Nephron progenitor cell (in vitro differentiated cells): ENCODE measurements at regions not wholly inside any gene's neighbourhood (a gene's known extent, or its start where the extent isn't known, plus 50 kb on each side); places are given as distances from the start of the nearest gene placed in this dataset.

Experiments used
- DNase-seq: peaks from one replicate; pipeline ENCODE4 v3.0.0; 2021
- H3K27ac Mint-ChIP-seq: 2 replicates; pipeline ENCODE4 v1.8.0; 2021; ENCODE audit warnings: mild to moderate bottlenecking, moderate library complexity, mixed read lengths
- H3K27me3 Mint-ChIP-seq: 2 replicates; pipeline ENCODE4 v1.8.0; 2021; ENCODE audit warnings: mild to moderate bottlenecking, low read depth, mixed read lengths; ENCODE audit not compliant: poor library complexity
- H3K36me3 Mint-ChIP-seq: 2 replicates; pipeline ENCODE4 v1.8.0; 2021; ENCODE audit warnings: low read depth, mixed read lengths
- H3K4me1 Mint-ChIP-seq: 2 replicates; pipeline ENCODE4 v1.8.0; 2021; ENCODE audit warnings: mixed read lengths
- H3K4me3 Mint-ChIP-seq: 2 replicates; pipeline ENCODE4 v1.8.0; 2021; ENCODE audit warnings: mild to moderate bottlenecking, moderate library complexity, mixed read lengths
- H3K9me3 Mint-ChIP-seq: 2 replicates; pipeline ENCODE4 v1.8.0; 2021; ENCODE audit warnings: mild to moderate bottlenecking, moderate library complexity, mixed read lengths
- TF ChIP-seq, protein P1 (sequence below): fragments of 200-600 bp; sonication (generic); IDR thresholded peaks from 2 replicates; pipeline ENCODE4 v1.5.0; 2021; ENCODE audit warnings: antibody characterized with exemption

DNA sequence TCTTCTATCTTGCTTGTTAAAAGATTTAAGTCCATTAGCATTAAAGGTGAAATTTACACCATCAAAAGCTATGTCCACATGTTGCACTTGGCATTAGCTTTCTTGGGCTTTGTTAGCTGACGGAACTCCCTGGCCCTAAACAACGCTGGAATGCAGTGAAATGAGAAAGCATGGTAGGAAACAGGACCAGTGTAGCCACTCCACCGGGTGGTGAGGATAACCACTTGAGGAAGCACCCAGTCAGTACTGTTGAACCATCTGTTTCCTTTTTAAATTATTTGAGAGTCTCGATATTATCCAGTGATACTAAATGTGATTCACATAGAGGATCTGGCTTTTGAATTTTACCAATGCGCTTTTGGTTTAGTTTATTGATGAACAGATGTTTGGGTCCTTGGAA, 374.9 kb upstream of the NOX3 start:
- H3K4me1 Mint-ChIP-seq: no peaks in the 10 kb centered on the region
- H3K9me3 Mint-ChIP-seq: no peaks in the 10 kb centered on the region
- H3K36me3 Mint-ChIP-seq: no peaks in the 10 kb centered on the region
- H3K27me3 Mint-ChIP-seq: no peaks in the 10 kb centered on the region
- TF ChIP-seq, protein P1, sequence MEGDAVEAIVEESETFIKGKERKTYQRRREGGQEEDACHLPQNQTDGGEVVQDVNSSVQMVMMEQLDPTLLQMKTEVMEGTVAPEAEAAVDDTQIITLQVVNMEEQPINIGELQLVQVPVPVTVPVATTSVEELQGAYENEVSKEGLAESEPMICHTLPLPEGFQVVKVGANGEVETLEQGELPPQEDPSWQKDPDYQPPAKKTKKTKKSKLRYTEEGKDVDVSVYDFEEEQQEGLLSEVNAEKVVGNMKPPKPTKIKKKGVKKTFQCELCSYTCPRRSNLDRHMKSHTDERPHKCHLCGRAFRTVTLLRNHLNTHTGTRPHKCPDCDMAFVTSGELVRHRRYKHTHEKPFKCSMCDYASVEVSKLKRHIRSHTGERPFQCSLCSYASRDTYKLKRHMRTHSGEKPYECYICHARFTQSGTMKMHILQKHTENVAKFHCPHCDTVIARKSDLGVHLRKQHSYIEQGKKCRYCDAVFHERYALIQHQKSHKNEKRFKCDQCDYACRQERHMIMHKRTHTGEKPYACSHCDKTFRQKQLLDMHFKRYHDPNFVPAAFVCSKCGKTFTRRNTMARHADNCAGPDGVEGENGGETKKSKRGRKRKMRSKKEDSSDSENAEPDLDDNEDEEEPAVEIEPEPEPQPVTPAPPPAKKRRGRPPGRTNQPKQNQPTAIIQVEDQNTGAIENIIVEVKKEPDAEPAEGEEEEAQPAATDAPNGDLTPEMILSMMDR: no peak
- H3K27ac Mint-ChIP-seq: no peak overlapping the region
- DNase-seq: no peak
- no peak overlapping the region for H3K4me3 Mint-ChIP-seq

DNA sequence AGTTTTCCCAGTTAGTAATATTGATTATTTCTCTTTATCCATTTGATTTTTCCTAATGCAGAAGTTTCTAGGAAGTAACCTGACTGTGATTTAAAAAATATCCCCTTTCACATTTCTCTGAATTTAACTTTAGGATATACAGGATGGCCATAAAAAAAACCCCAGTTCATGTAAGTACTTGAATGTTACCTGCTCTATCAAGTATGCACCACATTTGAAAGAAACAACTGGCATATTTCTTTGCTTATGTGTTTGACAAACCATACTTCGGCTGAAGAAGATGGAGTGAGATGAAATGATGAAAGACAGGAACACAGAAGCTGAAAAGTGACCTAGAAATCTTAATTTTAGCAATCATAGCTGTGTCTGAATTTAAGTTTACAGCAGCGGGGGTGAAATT, 374.0 kb upstream of the NOX3 start:
- Mint-ChIP-seq H3K9me3 (no peaks in the 10 kb centered on the region), H3K27ac (no peak overlapping the region), H3K36me3 (no peaks in the 10 kb centered on the region), H3K27me3 (no peaks in the 10 kb centered on the region), H3K4me3 (no peak overlapping the region), H3K4me1 (no peaks in the 10 kb centered on the region)
- TF ChIP-seq, protein P1: no peak
- no peak for DNase-seq

DNA sequence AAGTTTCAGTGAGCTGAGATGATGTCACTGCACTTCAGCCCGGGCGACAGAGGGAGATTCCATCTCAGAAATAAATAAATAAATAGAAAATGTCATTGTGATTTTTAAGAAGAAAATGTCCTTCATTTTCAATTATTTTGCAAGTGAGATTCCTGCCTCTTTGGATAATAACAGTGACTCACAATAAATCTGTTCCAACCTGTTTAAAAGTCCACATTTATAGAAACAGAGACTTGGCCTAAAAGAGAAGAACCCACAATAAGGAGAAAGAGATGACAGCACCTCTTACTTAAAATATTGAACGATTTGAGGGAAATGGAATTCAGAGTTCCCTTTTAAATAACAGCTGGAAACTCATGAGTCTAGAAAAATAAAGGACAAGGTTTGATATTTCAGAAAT, 373.4 kb upstream of the NOX3 start:
- no peak overlapping the region for H3K4me3 Mint-ChIP-seq
- no peaks in the 10 kb centered on the region for H3K36me3 Mint-ChIP-seq
- H3K4me1 Mint-ChIP-seq: no peaks in the 10 kb centered on the region
- H3K9me3 Mint-ChIP-seq: no peaks in the 10 kb centered on the region
- no peaks in the 10 kb centered on the region for H3K27me3 Mint-ChIP-seq
- TF ChIP-seq, protein P1: no peak
- no peak overlapping the region for H3K27ac Mint-ChIP-seq
- no peak for DNase-seq

DNA sequence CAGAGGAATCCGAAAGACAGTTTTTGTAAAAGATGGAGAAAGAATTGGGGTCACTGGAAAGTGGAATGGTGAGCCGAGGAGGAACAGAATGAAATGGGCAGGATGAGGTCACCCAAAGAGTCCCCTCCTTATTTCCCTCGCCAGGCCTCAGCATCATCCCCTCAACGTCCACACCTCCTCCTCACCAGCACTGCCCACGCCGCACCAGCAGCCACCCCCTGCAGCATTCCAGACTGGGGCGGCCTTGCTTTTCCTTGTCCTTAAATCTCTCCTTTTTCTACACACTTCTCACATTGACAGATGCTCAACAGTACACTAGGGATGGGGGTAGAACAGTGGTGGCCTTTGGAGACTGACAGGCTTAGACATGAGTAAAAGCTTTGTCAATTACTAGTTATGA, 363.1 kb upstream of the NOX3 start:
- no peak overlapping the region for H3K4me3 Mint-ChIP-seq
- H3K36me3 Mint-ChIP-seq: no peaks in the 10 kb centered on the region
- H3K4me1 Mint-ChIP-seq: no peaks in the 10 kb centered on the region
- no peaks in the 10 kb centered on the region for H3K27me3 Mint-ChIP-seq
- no peak for DNase-seq
- TF ChIP-seq, protein P1: no peak
- H3K9me3 Mint-ChIP-seq: no peaks in the 10 kb centered on the region
- no peak overlapping the region for H3K27ac Mint-ChIP-seq

DNA sequence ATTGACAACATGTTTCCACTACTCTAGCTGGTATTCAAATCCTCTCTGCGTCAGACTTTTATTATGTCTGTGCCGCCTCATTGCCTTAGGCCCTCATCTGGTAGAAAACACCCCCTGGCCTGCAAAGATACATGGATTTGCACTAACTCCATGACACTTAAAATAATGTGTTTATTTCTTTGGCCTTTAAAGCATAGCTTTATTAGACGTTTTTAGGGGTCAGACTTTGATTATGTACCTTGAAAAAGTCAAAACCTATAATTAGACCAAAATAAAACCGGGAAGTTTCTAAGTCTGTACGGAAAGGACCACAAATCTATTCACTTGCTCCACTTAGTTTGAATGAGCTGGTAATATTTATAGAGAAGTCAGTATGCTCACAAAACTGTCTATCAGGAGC, 357.9 kb upstream of the NOX3 start:
- Mint-ChIP-seq H3K9me3 (no peaks in the 10 kb centered on the region), H3K36me3 (no peaks in the 10 kb centered on the region), H3K4me3 (no peak overlapping the region), H3K27ac (no peak overlapping the region), H3K27me3 (no peaks in the 10 kb centered on the region), H3K4me1 (no peaks in the 10 kb centered on the region)
- no peak for DNase-seq
- TF ChIP-seq, protein P1: no peak

DNA sequence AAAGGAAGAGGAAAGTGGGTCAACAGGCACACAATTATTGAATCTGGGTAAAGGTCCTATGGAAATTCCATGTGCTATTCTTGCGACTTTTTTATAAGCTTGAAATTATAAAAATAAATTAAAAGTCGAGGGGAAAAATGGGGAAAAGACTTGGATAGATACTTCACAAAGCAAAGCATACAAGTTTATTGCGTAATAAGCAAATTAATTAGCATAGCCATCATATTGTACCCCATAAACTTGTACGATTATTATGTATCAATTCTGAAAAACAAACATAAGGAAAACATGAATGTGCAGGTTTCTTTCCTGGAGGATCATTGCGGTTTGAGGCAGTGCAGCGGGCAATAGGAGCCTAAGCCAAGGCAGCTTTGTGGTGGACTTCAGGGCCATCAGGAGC, 351.6 kb upstream of the NOX3 start:
- Mint-ChIP-seq H3K4me1 (no peaks in the 10 kb centered on the region), H3K36me3 (no peaks in the 10 kb centered on the region), H3K27me3 (no peaks in the 10 kb centered on the region), H3K9me3 (no peaks in the 10 kb centered on the region), H3K27ac (no peak overlapping the region), H3K4me3 (no peak overlapping the region)
- TF ChIP-seq, protein P1: no peak
- DNase-seq: no peak
